ENCODE measurements at regions not wholly inside any gene's neighbourhood (a gene's known extent, or its start where the extent isn't known, plus 50 kb on each side); places are given as distances from the start of the nearest gene placed in this dataset.
"Not testable (repeated sequence)": the region's sequence is repeated elsewhere in the genome, so short reads cannot be mapped to it uniquely, and the experiment has no call there.

DNA sequence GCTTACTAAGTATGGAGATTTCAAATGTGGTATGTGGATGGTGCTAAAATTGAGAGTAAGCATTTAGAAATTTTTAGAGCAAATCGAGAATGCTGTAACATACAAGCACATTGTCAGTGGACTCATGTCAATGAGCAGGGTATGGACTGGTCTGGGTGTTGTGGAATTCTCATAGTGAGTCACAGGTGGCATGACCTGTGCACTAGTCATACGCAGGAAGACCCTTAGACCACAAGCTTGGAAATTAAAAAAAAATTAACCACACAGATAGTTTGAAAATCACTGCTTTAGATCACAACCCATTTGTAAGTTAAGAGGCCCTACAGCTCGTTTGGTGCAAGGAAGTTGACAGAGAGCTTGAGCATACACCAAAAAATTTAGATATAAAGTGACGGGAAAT, 102.9 kb upstream of the NBPF19 start:
- DNase-seq (ENCODE audit: low spot score in 2 of 2); H3K27me3 ChIP-seq (ENCODE audit: low read depth); H3K9me3 ChIP-seq; H3K4me1 ChIP-seq; H3K36me3 ChIP-seq (replicated peaks); in situ Hi-C loops (cut with MboI; ENCODE audit: low sequenced_read_pairs); H3K4me3 ChIP-seq: not testable (repeated sequence)

DNA sequence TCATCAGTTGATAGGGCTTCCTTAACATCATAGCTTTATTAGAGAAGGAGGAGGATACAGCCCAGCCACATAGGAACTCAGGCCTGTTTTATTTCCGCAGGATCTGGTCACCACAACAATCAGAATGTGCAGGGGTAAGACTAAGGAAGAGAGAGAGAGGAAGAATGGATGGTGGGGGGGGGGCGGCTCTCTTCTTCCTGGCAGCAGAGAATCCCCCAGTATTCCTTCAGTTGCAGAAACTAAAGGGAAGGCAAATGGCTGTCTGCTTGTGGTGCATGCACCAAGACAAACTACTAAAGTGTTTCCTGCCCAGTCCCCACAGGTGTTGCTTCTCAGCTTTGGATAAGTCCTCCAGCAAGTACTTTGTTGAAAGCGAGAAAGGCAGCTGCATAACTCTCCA, 96.4 kb upstream of the NBPF19 start:
- H3K27me3 ChIP-seq (ENCODE audit: low read depth); H3K36me3 ChIP-seq (replicated peaks); H3K4me3 ChIP-seq; DNase-seq (ENCODE audit: low spot score in 2 of 2); H3K9me3 ChIP-seq; H3K4me1 ChIP-seq; in situ Hi-C loops (cut with MboI; ENCODE audit: low sequenced_read_pairs): not testable (repeated sequence)

DNA sequence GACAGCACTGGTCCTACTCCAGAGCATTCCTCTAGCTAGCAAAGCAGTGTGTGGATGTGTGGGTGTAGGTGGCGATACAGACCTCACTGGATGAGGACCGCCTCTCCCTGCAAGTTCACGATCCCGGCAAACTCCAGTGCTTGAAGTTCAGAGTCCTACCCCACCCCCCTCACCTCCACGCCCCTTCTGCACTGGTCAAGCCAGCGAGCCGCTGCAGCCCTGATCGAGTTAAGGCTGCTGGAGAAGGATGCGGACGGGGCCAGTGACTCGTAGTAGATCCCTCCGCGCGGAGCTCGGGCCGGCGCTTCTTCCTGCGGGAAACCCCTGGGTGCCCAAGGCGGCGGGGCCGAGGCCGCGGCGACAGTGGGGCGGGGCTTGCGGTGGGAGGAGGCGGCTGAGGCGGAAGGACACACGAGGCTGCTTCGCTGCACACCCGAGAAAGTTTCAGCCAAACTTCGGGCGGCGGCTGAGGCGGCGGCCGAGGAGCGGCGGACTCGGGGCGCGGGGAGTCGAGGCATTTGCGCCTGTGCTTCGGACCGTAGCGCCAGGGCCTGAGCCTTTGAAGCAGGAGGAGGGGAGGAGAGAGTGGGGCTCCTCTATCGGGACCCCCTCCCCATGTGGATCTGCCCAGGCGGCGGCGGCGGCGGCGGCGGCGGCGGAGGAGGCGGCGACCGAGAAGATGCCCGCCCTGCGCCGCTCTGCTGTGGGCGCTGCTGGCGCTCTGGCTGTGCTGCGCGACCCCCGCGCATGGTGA, 84.5 kb upstream of the NBPF19 start:
- in situ Hi-C loops (cut with MboI; ENCODE audit: low sequenced_read_pairs): not testable (repeated sequence)
- DNase-seq (ENCODE audit: low spot score in 2 of 2): peak; percentile 56 to 92

DNA sequence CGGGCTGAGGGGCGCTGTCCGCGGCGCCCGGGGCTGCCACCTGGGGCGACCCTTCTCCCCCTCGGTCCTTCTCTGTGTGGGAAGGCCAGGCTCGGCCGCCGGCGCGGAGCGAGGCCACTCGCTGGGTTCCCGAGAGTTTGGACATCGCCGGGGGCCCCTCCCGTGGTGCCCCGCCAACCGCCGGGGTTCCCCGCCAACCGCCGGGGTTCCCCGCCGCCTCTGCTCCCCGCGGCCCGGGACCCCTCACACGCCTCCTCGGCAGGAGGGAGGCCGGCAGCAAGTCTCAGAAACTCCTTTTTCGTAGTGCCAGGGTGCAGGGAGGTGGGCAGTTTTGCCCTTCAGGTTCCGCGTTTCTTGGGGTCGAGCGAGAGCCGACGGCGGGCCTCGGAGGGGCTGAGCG, 83.9 kb upstream of the NBPF19 start:
- peak overlapping the region; percentile 50 for H3K4me3 ChIP-seq
- H3K9me3 ChIP-seq; in situ Hi-C loops (cut with MboI; ENCODE audit: low sequenced_read_pairs): not testable (repeated sequence)

More for the DNA sequence above, 84.5 kb upstream of the NBPF19 start:
- not testable (repeated sequence) for H3K4me1 ChIP-seq; H3K36me3 ChIP-seq (replicated peaks); H3K9me3 ChIP-seq; H3K27me3 ChIP-seq (ENCODE audit: low read depth)
- peak overlapping the region; percentile 50 for H3K4me3 ChIP-seq

DNA sequence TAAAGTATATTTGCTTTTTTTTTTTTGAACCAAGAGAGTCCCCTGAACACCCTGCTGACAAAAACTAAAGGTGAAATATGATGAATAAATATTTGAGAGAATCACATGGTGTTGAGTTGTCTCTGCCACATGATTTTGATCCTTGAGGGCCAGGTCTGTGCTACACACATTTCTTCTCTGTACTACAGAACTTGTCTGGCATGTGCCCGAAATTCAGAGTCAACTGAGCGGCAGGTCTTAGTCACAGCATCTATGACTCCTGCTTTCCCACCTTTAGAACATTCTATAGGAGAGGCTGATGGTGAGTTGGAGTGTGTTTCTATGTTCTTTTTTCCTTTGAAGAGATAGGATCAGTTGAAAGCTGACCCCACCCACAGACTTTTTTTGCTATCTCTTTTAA, 79.0 kb upstream of the NBPF19 start:
- H3K4me1 ChIP-seq; H3K4me3 ChIP-seq; H3K9me3 ChIP-seq; H3K27me3 ChIP-seq (ENCODE audit: low read depth); H3K36me3 ChIP-seq (replicated peaks); DNase-seq (ENCODE audit: low spot score in 2 of 2); in situ Hi-C loops (cut with MboI; ENCODE audit: low sequenced_read_pairs): not testable (repeated sequence)

More for the DNA sequence above, 83.9 kb upstream of the NBPF19 start:
- not testable (repeated sequence) for H3K27me3 ChIP-seq (ENCODE audit: low read depth); H3K4me1 ChIP-seq; DNase-seq (ENCODE audit: low spot score in 2 of 2); H3K36me3 ChIP-seq (replicated peaks)

DNA sequence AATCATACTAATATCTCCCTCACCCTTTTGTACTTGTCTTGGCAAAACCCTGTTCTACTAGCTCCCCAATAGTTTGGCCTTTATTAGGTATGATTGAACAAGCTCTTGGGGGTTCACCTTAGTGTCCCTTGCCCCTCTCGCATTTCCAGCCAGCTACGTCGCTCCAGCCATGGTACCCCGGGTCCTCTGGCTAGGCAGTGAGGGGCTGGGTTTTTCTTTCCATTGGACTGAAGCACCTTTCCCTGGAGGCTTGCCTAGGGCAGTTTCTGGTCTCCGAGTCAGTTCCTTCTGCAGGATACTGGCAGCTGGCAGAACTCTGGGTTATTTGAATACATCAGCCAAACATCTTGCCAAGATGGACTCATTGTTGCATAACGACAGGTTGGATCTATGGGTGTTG, 76.3 kb upstream of the NBPF19 start:
- H3K4me1 ChIP-seq; H3K36me3 ChIP-seq (replicated peaks); in situ Hi-C loops (cut with MboI; ENCODE audit: low sequenced_read_pairs); H3K9me3 ChIP-seq; H3K4me3 ChIP-seq; DNase-seq (ENCODE audit: low spot score in 2 of 2); H3K27me3 ChIP-seq (ENCODE audit: low read depth): not testable (repeated sequence)

DNA sequence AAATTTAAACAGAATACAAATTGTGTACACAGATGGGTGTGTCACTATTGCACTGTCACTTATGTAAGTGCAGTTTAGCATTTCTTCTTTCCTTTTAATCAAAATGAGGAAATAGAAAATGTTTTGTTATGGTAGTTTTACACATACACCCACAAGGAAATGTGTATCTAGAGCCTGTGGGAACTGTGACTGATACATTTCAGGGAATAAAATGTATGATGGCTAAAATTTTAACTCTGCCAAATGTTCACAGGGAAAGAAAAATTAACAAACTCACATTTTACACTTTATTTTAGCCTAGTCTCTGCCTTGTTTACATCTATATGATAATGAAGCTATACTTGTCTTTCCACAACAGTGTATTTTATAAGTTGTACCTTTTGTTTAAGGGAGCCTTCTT, 66.4 kb upstream of the NBPF19 start:
- H3K27me3 ChIP-seq (ENCODE audit: low read depth); DNase-seq (ENCODE audit: low spot score in 2 of 2); H3K4me3 ChIP-seq; in situ Hi-C loops (cut with MboI; ENCODE audit: low sequenced_read_pairs); H3K4me1 ChIP-seq; H3K9me3 ChIP-seq; H3K36me3 ChIP-seq (replicated peaks): not testable (repeated sequence)

DNA sequence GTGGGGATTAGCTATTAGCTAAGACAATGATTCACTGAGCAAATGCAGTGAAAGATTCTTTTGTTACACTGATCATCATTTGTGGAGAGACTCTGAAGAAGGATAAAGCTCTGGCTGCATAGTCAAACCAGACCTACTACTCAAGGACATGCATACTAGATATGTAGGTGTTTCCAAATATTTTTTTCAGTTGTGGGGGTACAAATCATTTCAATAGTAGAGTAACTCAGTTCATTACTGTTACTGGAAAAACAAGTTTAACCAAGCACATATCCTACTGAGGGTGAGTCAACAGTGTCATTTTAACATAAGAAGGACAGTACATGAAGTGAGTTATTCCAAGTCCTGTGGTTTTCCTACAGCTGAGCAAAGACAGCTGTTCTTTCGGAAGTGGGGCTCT, 59.5 kb upstream of the NBPF19 start:
- H3K9me3 ChIP-seq; H3K36me3 ChIP-seq (replicated peaks); H3K27me3 ChIP-seq (ENCODE audit: low read depth); H3K4me1 ChIP-seq; H3K4me3 ChIP-seq; in situ Hi-C loops (cut with MboI; ENCODE audit: low sequenced_read_pairs); DNase-seq (ENCODE audit: low spot score in 2 of 2): not testable (repeated sequence)

DNA sequence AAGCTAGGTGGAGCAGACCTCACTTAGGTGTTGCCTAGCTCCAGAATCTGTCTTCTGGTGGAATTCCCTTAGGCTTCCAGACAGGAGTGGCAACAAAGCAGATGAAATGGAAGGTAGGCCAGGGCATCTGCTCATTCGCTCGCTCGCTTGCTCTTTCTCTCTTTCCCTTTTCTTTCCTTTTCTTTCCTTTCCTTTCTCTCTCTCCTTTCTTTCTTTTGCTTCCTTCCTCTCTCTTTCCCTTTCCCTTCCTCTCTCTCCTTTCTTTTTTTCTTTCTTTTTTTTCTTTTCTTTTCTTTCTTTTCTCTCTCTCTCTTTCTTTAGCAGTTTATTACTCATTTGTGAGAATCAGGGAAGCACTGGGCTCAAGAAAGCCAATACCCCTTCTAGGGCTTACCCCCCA, 56.1 kb upstream of the NBPF19 start:
- H3K4me3 ChIP-seq; H3K9me3 ChIP-seq; in situ Hi-C loops (cut with MboI; ENCODE audit: low sequenced_read_pairs); DNase-seq (ENCODE audit: low spot score in 2 of 2); H3K27me3 ChIP-seq (ENCODE audit: low read depth); H3K36me3 ChIP-seq (replicated peaks); H3K4me1 ChIP-seq: not testable (repeated sequence)

DNA sequence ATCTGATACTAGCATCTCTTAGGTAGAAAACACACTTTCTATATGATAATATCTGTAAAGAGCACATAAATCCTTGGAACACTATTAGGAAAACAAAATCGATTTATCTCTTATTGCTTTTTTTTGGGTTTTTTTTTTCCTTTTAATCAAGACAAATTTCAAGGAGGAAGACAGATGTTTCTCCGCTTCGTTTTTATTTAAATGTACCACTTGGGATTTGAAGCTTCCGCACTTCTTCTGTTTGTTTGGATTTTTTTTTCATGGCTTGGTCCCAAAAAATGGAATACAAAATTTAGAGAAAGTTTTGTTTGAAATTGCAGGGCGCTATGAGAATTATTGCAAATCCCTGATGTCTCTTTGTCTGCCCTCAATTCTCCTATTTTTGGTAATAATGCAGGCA, 51.7 kb upstream of the NBPF19 start:
- H3K4me3 ChIP-seq; H3K27me3 ChIP-seq (ENCODE audit: low read depth); DNase-seq (ENCODE audit: low spot score in 2 of 2); H3K4me1 ChIP-seq; H3K9me3 ChIP-seq; in situ Hi-C loops (cut with MboI; ENCODE audit: low sequenced_read_pairs); H3K36me3 ChIP-seq (replicated peaks): not testable (repeated sequence)

Data from HAP-1 (cell line).